D721Med (cell line): ENCODE measurements at regions not wholly inside any gene's neighbourhood (a gene's known extent, or its start where the extent isn't known, plus 50 kb on each side); places are given as distances from the start of the nearest gene placed in this dataset.

Source experiments
- DNase-seq: peaks from one replicate; pipeline ENCODE4 v3.0.0; 2011; ENCODE audit warnings: low spot score; ENCODE audit not compliant: insufficient read length
- FAIRE-seq: peaks from 2 replicates; lab custom pipeline; 2011; peaks lifted over from hg19 to GRCh38; lab: Jason Lieb, UNC
- TF ChIP-seq, protein P1 (sequence below): IDR thresholded peaks from 2 replicates; pipeline ENCODE4 v1.5.1; 2012; ENCODE audit warnings: mild to moderate bottlenecking, control low read depth; ENCODE audit not compliant: insufficient read depth; ENCODE audit errors: missing control alignments

DNA sequence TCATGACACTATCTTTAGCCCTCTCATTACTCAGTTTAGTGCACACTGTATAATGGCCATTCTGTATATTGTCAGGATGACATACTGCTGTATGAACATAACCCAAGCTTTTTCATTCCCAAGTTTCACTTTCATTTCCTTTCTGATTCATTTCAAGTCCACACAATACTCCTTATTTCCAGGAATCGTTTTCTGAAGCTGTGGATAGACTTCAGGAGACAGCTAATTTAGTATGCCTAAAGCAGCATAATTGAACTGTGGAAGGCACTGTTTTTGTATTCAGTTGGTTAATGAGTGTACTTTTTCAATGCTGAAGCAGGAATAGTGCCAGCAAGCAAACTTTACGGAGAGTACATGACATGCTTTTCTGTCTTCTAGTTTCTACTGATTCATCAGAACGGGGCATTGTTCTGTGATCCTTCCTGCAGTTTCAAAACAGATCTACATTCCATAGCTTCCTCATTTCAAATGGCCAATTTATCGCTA lies 578.5 kb upstream of the ZP4 start:
- TF ChIP-seq, protein P1, sequence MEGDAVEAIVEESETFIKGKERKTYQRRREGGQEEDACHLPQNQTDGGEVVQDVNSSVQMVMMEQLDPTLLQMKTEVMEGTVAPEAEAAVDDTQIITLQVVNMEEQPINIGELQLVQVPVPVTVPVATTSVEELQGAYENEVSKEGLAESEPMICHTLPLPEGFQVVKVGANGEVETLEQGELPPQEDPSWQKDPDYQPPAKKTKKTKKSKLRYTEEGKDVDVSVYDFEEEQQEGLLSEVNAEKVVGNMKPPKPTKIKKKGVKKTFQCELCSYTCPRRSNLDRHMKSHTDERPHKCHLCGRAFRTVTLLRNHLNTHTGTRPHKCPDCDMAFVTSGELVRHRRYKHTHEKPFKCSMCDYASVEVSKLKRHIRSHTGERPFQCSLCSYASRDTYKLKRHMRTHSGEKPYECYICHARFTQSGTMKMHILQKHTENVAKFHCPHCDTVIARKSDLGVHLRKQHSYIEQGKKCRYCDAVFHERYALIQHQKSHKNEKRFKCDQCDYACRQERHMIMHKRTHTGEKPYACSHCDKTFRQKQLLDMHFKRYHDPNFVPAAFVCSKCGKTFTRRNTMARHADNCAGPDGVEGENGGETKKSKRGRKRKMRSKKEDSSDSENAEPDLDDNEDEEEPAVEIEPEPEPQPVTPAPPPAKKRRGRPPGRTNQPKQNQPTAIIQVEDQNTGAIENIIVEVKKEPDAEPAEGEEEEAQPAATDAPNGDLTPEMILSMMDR: no peak
- FAIRE-seq (peak; percentile 95), DNase-seq (no peak)

DNA sequence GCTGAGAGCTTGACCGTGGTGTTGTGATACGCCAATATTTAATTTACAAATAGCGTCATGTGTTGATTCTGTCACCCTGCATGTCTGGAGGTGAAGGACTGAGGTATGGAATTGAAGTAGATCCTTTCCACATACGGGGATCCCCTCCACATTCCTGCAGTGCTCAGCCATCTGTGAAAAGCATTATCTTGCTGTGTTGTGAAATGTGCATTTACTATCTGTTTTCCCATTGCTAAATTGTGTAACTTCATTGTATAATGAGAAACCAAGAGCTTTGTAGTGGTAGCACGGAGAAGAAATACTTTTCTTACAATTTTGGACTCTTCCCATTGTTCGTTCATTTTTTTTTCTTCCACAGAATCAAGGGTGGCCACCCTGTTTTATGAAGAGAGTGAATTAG lies 577.3 kb upstream of the ZP4 start:
- TF ChIP-seq, protein P1: no peak
- FAIRE-seq (peak; percentile 35), DNase-seq (no peak)

DNA sequence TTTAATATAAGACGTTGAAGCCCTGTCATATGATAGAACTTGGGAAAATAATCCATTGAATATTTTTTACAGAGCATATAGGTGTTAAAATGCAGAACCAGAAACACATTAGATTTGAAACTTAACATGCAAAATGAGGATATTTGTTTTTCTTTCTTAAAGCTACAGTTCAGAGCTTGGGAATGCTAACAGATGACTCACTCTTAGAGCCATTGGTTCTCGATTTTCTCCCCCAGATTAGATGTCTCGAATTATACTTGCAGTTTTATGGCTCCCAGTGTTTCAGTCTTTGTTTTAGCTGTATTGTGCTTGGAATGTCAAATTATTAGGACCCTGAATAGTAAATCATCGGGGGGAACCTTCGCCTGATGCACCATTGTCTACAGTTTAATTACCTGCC lies 575.7 kb upstream of the ZP4 start:
- DNase-seq: no peak
- TF ChIP-seq, protein P1: no peak
- peak; percentile 87 for FAIRE-seq

DNA sequence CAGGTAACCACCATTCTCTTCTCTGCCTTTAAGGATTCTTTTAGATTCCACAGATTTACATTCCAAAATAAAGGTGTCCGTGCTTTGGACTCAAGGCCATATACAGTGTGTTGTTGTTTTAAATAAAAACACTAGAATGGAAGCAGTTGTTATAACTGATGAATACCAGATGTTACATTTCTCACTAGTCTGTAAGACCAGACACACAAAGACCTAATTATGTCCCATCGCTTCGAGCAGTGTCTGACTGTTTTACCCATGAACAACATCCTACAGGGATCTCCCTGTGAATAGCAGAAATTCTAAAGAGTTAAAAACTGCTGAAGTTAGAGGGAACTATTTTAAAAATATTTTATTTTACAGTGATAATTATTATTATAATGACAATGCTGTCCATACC lies 574.7 kb upstream of the ZP4 start:
- no peak for DNase-seq
- TF ChIP-seq, protein P1: no peak

DNA sequence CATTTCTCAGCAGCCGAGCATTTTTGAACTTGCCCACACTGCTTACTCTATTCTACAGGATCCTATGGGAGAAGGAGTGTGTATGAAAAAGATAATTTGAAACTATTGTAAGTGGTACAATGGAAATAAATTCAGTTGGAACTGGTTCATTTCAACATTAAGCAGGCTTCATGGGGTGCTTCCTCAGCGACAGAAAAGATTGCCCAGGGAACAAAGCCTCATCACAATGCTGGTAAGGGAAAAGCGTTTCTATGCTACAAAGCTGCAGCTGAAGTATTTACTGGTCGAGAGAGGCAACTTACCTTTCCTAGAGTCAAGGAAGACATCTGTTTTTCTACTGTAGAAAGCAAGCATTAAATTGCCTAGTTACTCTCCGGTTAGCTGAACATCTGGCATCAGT lies 568.2 kb upstream of the ZP4 start:
- FAIRE-seq (peak; percentile 21), DNase-seq (no peak)
- TF ChIP-seq, protein P1: no peak

More for the DNA sequence above, 574.7 kb upstream of the ZP4 start:
- FAIRE-seq: no peak

DNA sequence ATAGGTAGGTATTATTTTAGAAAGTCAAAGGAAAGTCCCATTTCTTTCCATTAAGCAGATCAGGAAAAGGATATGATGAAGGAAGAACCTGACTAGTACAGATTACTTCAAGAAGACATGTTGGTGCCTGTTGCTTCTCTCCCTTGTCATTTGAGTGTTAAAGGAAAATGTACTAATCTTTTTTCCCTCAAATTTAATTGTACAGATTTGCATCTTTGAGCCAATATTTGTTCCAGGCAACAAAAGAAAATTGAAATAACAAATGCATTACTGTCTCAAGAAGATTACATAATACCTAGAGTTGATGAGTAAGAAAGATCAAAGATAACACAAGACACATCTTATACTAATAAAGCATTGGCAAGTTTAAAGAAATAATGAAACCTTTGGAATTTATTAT lies 566.9 kb upstream of the ZP4 start:
- TF ChIP-seq, protein P1: no peak
- DNase-seq (no peak), FAIRE-seq (peak; percentile 94)

DNA sequence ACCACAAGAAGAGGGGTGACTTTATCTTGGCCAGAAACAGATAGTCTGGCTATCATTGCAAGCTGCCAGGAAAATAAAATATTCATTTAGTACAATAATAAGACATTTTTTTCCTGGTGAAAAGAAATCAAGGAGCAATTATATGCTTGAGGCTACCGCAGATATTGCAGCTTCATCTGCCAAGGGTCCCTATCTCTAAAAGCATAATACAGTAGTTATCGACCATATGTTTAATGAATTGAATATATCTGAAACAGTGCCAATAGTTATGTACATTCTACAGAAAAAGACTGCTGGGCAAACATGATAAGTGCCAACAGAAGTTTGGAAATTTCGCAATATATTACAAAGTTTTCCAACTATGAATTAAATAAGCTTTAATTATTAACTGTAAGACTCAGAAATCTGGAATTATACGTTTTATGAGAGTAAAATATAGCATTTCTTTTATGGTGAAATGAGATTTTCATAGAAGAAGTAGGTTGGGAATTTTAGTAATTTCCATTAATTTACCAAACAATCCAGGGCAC lies 561.1 kb upstream of the ZP4 start:
- TF ChIP-seq, protein P1: no peak
- DNase-seq (no peak), FAIRE-seq (no peak)
